Body of pancreas (tissue), 4 donors: ENCODE measurements at regions not wholly inside any gene's neighbourhood (a gene's known extent, or its start where the extent isn't known, plus 50 kb on each side); places are given as distances from the start of the nearest gene placed in this dataset.
"Not testable (repeated sequence)": the region's sequence is repeated elsewhere in the genome, so short reads cannot be mapped to it uniquely, and the experiment has no call there.

Source experiments
- ATAC-seq: fragments of 150-250 bp; one replicate; pipeline ENCODE4 v1.9.1; 2016
- DNase-seq, 4 donors: peaks; one replicate each; pipeline ENCODE4 v3.0.0-alpha.2; 2019
- H3K27ac ChIP-seq, 4 donors: fragments of 200-600 bp; sonication (generic); 1 replicate in 3 of 4; 2 replicates in 1 of 4; pipeline versions ENCODE4 v1.5.1 to v1.6.1; 2016 to 2019; ENCODE audit warnings: mild to moderate bottlenecking in 1 of 4, mixed read lengths in 1 of 4, moderate library complexity in 1 of 4
- H3K27me3 ChIP-seq, 2 donors: fragments of 200-600 bp; sonication (generic); one replicate each; pipeline ENCODE4 v1.6.0; 2016; ENCODE audit warnings: mild to moderate bottlenecking in 1 of 2
- H3K36me3 ChIP-seq, 2 donors: fragments of 200-600 bp; sonication (generic); replicated peaks in 1 of 2; 2 replicates each; pipeline ENCODE4 v1.5.1; 2016; ENCODE audit warnings: low read depth in 2 of 2; ENCODE audit not compliant: insufficient read depth in 1 of 2
- H3K4me1 ChIP-seq: fragments of 200-600 bp; sonication (generic); one replicate; pipeline ENCODE4 v1.6.0; 2016
- H3K4me3 ChIP-seq, 2 donors: fragments of 200-600 bp; sonication (generic); 1 replicate in 1 of 2; 2 replicates in 1 of 2; pipeline ENCODE4 v1.5.1; 2016 to 2019
- H3K9me3 ChIP-seq, 3 donors: fragments of 200-600 bp; sonication (generic); 1 replicate in 2 of 3; 2 replicates in 1 of 3; pipeline ENCODE4 v1.5.1; 2016
- POLR2A ChIP-seq, 3 donors: fragments of 450-650 bp; IDR thresholded peaks; one replicate each; pipeline ENCODE4 v1.6.1; 2016; ENCODE audit warnings: antibody characterized with exemption in 3 of 3, mild to moderate bottlenecking in 2 of 3
- WGBS, 2 donors: methylation state at CpG; one replicate each; pipeline ENCODE4 v1.1.5; 2017; 5-methylcytosine and 5-hydroxymethylcytosine counted together
- intact Hi-C: fragments of 100-400 bp; cut with DNase I; formaldehyde crosslinking; loops from one replicate; pipeline ENCODE4 v1.15.1; 2023
- TF ChIP-seq, protein P1 (sequence below), 7 experiments: fragments of 450-650 bp in 4 of 7; fragments of 200-600 bp in 3 of 7; sonication (generic) in 3 of 7; IDR thresholded peaks; one replicate each; pipeline ENCODE4 v1.5.1; 2016 to 2019; ENCODE audit warnings: antibody characterized with exemption in 7 of 7

DNA sequence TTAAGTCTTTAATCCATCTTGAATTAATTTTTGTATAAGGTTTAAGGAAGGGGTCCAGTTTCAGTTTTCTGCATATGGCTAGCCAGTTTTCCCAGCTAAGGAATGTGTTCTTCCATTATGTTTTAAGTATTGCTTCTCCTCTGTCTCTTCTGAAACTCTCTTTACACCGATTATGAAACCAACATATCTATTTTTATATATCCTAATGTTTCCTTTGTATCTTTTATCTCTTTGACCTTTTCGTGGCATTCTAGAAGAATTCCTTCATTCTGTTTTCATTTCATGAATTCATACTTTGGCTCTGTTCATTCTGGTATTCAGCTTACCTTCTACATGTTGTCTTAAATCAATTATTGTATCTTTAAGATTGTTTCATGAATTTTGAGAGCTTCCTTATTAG, 697.0 kb upstream of the ACVR2A start:
- ATAC-seq (no peak), DNase-seq (no peak)
- intact Hi-C loops = no loop called here
- Histone ChIP-seq H3K36me3 (no peaks in the 10 kb centered on the region), H3K9me3 (no peaks in the 10 kb centered on the region), H3K27me3 (no peaks in the 10 kb centered on the region), H3K4me3 (no peak overlapping the region), H3K27ac (no peak overlapping the region), H3K4me1 (no peaks in the 10 kb centered on the region)
- WGBS, 2 donors = 49 to 56% methylated on average over 2 of the region's 2 CpGs
- no peak for TF ChIP-seq POLR2A (IDR thresholded peaks at IDR 0.05)
- TF ChIP-seq, protein P1, sequence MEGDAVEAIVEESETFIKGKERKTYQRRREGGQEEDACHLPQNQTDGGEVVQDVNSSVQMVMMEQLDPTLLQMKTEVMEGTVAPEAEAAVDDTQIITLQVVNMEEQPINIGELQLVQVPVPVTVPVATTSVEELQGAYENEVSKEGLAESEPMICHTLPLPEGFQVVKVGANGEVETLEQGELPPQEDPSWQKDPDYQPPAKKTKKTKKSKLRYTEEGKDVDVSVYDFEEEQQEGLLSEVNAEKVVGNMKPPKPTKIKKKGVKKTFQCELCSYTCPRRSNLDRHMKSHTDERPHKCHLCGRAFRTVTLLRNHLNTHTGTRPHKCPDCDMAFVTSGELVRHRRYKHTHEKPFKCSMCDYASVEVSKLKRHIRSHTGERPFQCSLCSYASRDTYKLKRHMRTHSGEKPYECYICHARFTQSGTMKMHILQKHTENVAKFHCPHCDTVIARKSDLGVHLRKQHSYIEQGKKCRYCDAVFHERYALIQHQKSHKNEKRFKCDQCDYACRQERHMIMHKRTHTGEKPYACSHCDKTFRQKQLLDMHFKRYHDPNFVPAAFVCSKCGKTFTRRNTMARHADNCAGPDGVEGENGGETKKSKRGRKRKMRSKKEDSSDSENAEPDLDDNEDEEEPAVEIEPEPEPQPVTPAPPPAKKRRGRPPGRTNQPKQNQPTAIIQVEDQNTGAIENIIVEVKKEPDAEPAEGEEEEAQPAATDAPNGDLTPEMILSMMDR (IDR thresholded peaks at IDR 0.05) = no peak

DNA sequence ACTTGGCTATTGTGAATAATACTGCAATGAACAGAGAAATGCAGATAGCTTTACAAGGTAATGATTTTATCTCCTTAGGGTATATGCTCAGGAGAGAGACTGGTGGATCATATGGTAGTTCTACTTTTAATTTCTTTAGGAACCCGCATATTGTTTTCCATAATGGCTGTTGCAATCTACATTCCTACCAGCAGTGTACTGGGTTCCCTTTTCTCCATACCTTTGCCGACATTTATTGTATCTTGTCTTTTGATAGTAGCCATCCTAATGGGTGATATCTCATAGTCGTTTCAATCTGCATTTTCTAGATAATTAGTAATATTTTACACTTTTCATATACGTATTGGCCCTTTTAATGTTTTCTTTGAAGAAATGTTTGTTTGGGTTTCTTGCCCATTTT, 702.9 kb upstream of the ACVR2A start:
- no peak overlapping the region for H3K27ac ChIP-seq
- intact Hi-C loops = no loop called here
- no peak for DNase-seq
- H3K4me1 ChIP-seq = no peaks in the 10 kb centered on the region
- no peaks in the 10 kb centered on the region for H3K9me3 ChIP-seq
- TF ChIP-seq, protein P1 (IDR thresholded peaks at IDR 0.05) = no peak
- no peak for TF ChIP-seq POLR2A (IDR thresholded peaks at IDR 0.05)
- no peaks in the 10 kb centered on the region for H3K36me3 ChIP-seq
- H3K4me3 ChIP-seq = no peak overlapping the region
- H3K27me3 ChIP-seq = no peaks in the 10 kb centered on the region
- WGBS, 2 donors = 50 to 75% methylated on average over 4 of the region's 4 CpGs
- ATAC-seq = no peak

- H3K27ac ChIP-seq, intact Hi-C loops, H3K4me3 ChIP-seq, H3K27me3 ChIP-seq, DNase-seq, H3K9me3 ChIP-seq, H3K4me1 ChIP-seq, H3K36me3 ChIP-seq, ATAC-seq: not testable (repeated sequence)
- WGBS, 2 donors = 49 to 66% methylated on average over 2 of the region's 2 CpGs
These were observed 705.1 kb upstream of the ACVR2A start for GRCh38 chr2:147139732-147140131.

GRCh38 chr2:147137711-147138110, 707.1 kb upstream of the ACVR2A start:
- Histone ChIP-seq H3K27me3 (no peaks in the 10 kb centered on the region), H3K4me3 (no peak overlapping the region), H3K4me1 (no peaks in the 10 kb centered on the region), H3K27ac (no peak overlapping the region), H3K36me3 (no peaks in the 10 kb centered on the region), H3K9me3 (no peaks in the 10 kb centered on the region)
- ATAC-seq (no peak), DNase-seq (no peak)
- TF ChIP-seq, protein P1 (IDR thresholded peaks at IDR 0.05) = no peak
- TF ChIP-seq POLR2A (IDR thresholded peaks at IDR 0.05) = no peak
- 52 to 63% methylated on average over 3 of the region's 3 CpGs for WGBS, 2 donors
- intact Hi-C loops = no loop called here

DNA sequence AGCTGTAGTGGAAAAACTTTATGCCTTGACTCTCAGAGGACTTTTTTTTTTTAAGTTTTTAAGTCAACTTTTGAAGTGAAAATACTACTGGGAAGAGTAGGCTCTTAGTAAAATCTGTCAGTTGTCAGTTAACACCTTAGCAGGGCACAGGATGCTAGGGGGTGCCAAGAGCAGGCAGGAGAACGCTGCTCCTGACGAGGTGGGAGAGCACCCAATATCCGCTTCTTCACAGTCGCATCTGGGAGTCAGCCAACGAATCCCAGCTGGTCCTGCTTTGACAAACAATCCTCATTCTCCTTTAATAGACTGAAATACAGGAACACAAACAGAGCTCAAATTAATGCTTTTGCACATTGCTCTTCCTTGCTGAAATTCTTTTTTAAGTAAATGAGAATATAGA, 709.5 kb upstream of the ACVR2A start:
- ATAC-seq = no peak
- H3K4me3 ChIP-seq = no peak overlapping the region
- TF ChIP-seq POLR2A (IDR thresholded peaks at IDR 0.05) = no peak
- TF ChIP-seq, protein P1 (IDR thresholded peaks at IDR 0.05) = no peak
- intact Hi-C loops = no loop called here
- no peaks in the 10 kb centered on the region for H3K36me3 ChIP-seq
- no peak overlapping the region for H3K27ac ChIP-seq
- no peaks in the 10 kb centered on the region for H3K27me3 ChIP-seq
- H3K4me1 ChIP-seq = no peaks in the 10 kb centered on the region
- no peaks in the 10 kb centered on the region for H3K9me3 ChIP-seq
- no peak for DNase-seq
- WGBS, 2 donors = 66 to 67% methylated on average over 5 of the region's 5 CpGs
